H9 (cell line): ENCODE measurements at regions not wholly inside any gene's neighbourhood (a gene's known extent, or its start where the extent isn't known, plus 50 kb on each side); places are given as distances from the start of the nearest gene placed in this dataset.

ENCODE experiments used
- DNase-seq: peaks from one replicate; pipeline ENCODE4 v3.0.0-alpha.2; 2017
- H2AFZ ChIP-seq: one replicate; pipeline ENCODE4 v1.6.1; 2013; ENCODE audit warnings: mild to moderate bottlenecking, low read length, control low read depth, moderate library complexity
- H2AK5ac ChIP-seq: 2 replicates; pipeline ENCODE4 v1.6.1; 2013; ENCODE audit warnings: low read length, control low read depth, mixed read lengths; ENCODE audit not compliant: insufficient read length
- H2BK120ac ChIP-seq: one replicate; pipeline ENCODE4 v1.6.1; 2013; ENCODE audit warnings: low read depth, mild to moderate bottlenecking, low read length, control low read depth, inconsistent platforms; ENCODE audit not compliant: poor library complexity, severe bottlenecking
- H2BK12ac ChIP-seq: 2 replicates; pipeline ENCODE4 v1.6.1; 2013; ENCODE audit warnings: low read length, control low read depth, mixed read lengths, low read depth; ENCODE audit not compliant: insufficient read length
- H2BK15ac ChIP-seq: 2 replicates; pipeline ENCODE4 v1.6.1; 2013; ENCODE audit warnings: low read depth, low read length, control low read depth
- H2BK20ac ChIP-seq: one replicate; pipeline ENCODE4 v1.6.1; 2013; ENCODE audit warnings: low read depth, mild to moderate bottlenecking, low read length, control low read depth, inconsistent platforms; ENCODE audit not compliant: poor library complexity, severe bottlenecking
- H2BK5ac ChIP-seq: 2 replicates; pipeline ENCODE4 v1.6.1; 2013; ENCODE audit warnings: low read length, control low read depth, mixed read lengths; ENCODE audit not compliant: insufficient read length
- H3K14ac ChIP-seq: 2 replicates; pipeline ENCODE4 v1.6.1; 2013; ENCODE audit warnings: low read length, control low read depth; ENCODE audit not compliant: insufficient read depth
- H3K18ac ChIP-seq: 2 replicates; pipeline ENCODE4 v1.6.1; 2013; ENCODE audit warnings: low read depth, mild to moderate bottlenecking, mixed read lengths, low read length, control low read depth; ENCODE audit not compliant: insufficient read length
- H3K23ac ChIP-seq: 2 replicates; pipeline ENCODE4 v1.6.1; 2013; ENCODE audit warnings: low read length, control low read depth, mixed read lengths, low read depth; ENCODE audit not compliant: insufficient read length
- H3K23me2 ChIP-seq: 2 replicates; pipeline ENCODE4 v1.6.1; 2013; ENCODE audit warnings: low read depth, mild to moderate bottlenecking, mixed read lengths, low read length, control low read depth; ENCODE audit not compliant: insufficient read length, poor library complexity, severe bottlenecking
- H3K27ac ChIP-seq: 2 replicates; pipeline ENCODE4 v1.5.1; 2013; ENCODE audit warnings: low read length, control low read depth, mixed read lengths, low read depth; ENCODE audit not compliant: insufficient read length
- H3K27me3 ChIP-seq: 2 replicates; pipeline ENCODE4 v1.6.1; 2013; ENCODE audit warnings: low read length, control low read depth, inconsistent platforms; ENCODE audit not compliant: insufficient read depth
- H3K4ac ChIP-seq: 2 replicates; pipeline ENCODE4 v1.6.1; 2013; ENCODE audit warnings: low read depth, mild to moderate bottlenecking, control low read depth, inconsistent platforms, low read length, moderate library complexity
- H3K4me1 ChIP-seq: 2 replicates; pipeline ENCODE4 v1.6.1; 2013; ENCODE audit warnings: low read length, control low read depth, inconsistent platforms; ENCODE audit not compliant: insufficient read depth
- H3K4me2 ChIP-seq: 2 replicates; pipeline ENCODE4 v1.6.1; 2013; ENCODE audit warnings: low read length, control low read depth, mixed read lengths; ENCODE audit not compliant: insufficient read length, insufficient read depth
- H3K56ac ChIP-seq: 2 replicates; pipeline ENCODE4 v1.6.1; 2013; ENCODE audit warnings: low read depth, mild to moderate bottlenecking, mixed read lengths, low read length, control low read depth; ENCODE audit not compliant: insufficient read length
- H3K79me1 ChIP-seq: 2 replicates; pipeline ENCODE4 v1.6.1; 2013; ENCODE audit warnings: low read depth, mild to moderate bottlenecking, moderate library complexity, low read length, control low read depth, inconsistent platforms; ENCODE audit not compliant: insufficient read depth, poor library complexity, severe bottlenecking
- H3K79me2 ChIP-seq: 2 replicates; pipeline ENCODE4 v1.6.1; 2013; ENCODE audit warnings: low read length, control low read depth, inconsistent platforms; ENCODE audit not compliant: insufficient read depth
- H3K9ac ChIP-seq: 2 replicates; pipeline ENCODE4 v1.6.1; 2013; ENCODE audit warnings: low read length, control low read depth, mixed read lengths; ENCODE audit not compliant: insufficient read length; ENCODE audit errors: extremely low read depth
- H3K9me3 ChIP-seq: one replicate; pipeline ENCODE4 v1.6.1; 2013; ENCODE audit warnings: low read depth, low read length, inconsistent platforms; ENCODE audit not compliant: control insufficient read depth
- H3T11ph ChIP-seq: one replicate; pipeline ENCODE4 v1.6.1; 2013; ENCODE audit warnings: mild to moderate bottlenecking, low read length, control low read depth, inconsistent platforms
- H4K20me1 ChIP-seq: one replicate; pipeline ENCODE4 v1.6.1; 2013; ENCODE audit not compliant: control insufficient read depth, insufficient read length, insufficient read depth
- H4K5ac ChIP-seq: 2 replicates; pipeline ENCODE4 v1.6.1; 2013; ENCODE audit warnings: low read depth, mild to moderate bottlenecking, mixed read lengths, low read length, control low read depth; ENCODE audit not compliant: insufficient read length
- H4K8ac ChIP-seq: replicated peaks from 2 replicates; pipeline ENCODE4 v1.6.1; 2013; ENCODE audit warnings: low read length, control low read depth, mixed read lengths, low read depth; ENCODE audit not compliant: insufficient read length
- H4K91ac ChIP-seq: 2 replicates; pipeline ENCODE4 v1.6.1; 2013; ENCODE audit warnings: low read depth, mild to moderate bottlenecking, moderate library complexity, mixed read lengths, low read length, control low read depth; ENCODE audit not compliant: insufficient read length
- H3K27ac Mint-ChIP-seq, 3 experiments: 2 replicates in 2 of 3; 3 replicates in 1 of 3; pipeline ENCODE4 v1.8.0; 2020 to 2021; ENCODE audit warnings: mixed read lengths in 3 of 3, mild to moderate bottlenecking in 1 of 3, moderate library complexity in 1 of 3
- H3K27me3 Mint-ChIP-seq: 2 replicates; pipeline ENCODE4 v1.8.0; 2021; ENCODE audit warnings: low read depth, mild to moderate bottlenecking, moderate library complexity, mixed read lengths
- H3K36me3 Mint-ChIP-seq, 3 experiments: 2 replicates in 2 of 3; 3 replicates in 1 of 3; pipeline ENCODE4 v1.8.0; 2020 to 2021; ENCODE audit warnings: low read depth in 3 of 3, mixed read lengths in 3 of 3; ENCODE audit not compliant: insufficient read depth in 1 of 3
- H3K4me1 Mint-ChIP-seq, 2 experiments: 2 replicates each; pipeline ENCODE4 v1.8.0; 2020; ENCODE audit warnings: mixed read lengths in 2 of 2
- H3K4me3 Mint-ChIP-seq, 2 experiments: 2 replicates in 1 of 2; 3 replicates in 1 of 2; pipeline ENCODE4 v1.8.0; 2020 to 2021; ENCODE audit warnings: mild to moderate bottlenecking in 2 of 2, mixed read lengths in 2 of 2, moderate library complexity in 1 of 2
- H3K9me3 Mint-ChIP-seq, 2 experiments: 2 replicates in 1 of 2; 3 replicates in 1 of 2; pipeline ENCODE4 v1.8.0; 2020; ENCODE audit warnings: mild to moderate bottlenecking in 2 of 2, mixed read lengths in 2 of 2, moderate library complexity in 1 of 2
- WGBS: extraction: QIAGEN DNeasy Blood & Tissue Kit; methylation state at CpG from one replicate; pipeline ENCODE4 v1.1.7; 2013; ENCODE audit warnings: missing lambda C conversion rate, low lambda C conversion rate, mixed read lengths; ENCODE audit not compliant: insufficient read length; ENCODE audit errors: extremely low coverage; 5-methylcytosine and 5-hydroxymethylcytosine counted together
- TF ChIP-seq, protein P1 (sequence below): fragments of 200-600 bp; sonication (generic); conservative IDR thresholded peaks from 3 replicates; pipeline ENCODE4 v1.8.0; 2021; ENCODE audit warnings: antibody characterized with exemption, mild to moderate bottlenecking

DNA sequence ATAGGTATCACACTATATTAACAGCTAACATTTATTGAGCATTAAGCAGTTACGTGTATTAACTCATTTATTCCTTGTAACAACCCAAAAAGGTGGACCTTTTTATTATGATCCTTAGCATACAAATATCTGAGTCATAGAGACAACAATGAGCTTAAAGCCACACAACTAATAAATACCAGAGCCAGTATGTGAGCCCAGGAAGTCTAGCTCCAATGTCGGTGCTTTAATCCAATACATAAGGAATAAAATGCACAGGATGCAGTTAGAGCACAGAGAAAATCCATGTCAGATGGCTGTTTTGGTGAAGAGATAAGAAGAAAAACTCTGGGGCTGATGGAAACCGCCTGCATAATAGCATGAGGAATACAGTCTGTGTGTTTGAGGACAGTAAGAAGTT is 888.6 kb downstream of the TMTC2 start:
- H2BK5ac ChIP-seq = no peak overlapping the region

More for the DNA sequence above, 888.6 kb downstream of the TMTC2 start:
- Mint-ChIP-seq H3K4me1 (no peaks in the 10 kb centered on the region), H3K36me3 (peaks cover 1% of the 10 kb centered on the region in 3 experiments; a peak in 3 of 7 replicates), H3K9me3 (peaks cover 0 to under 1% of the 10 kb centered on the region in 2 experiments; a peak in 1 of 5 replicates), H3K27ac (no peak overlapping the region), H3K27me3 (no peaks in the 10 kb centered on the region), H3K4me3 (no peak overlapping the region)
- no peak overlapping the region for H3K9ac ChIP-seq
- H2BK20ac ChIP-seq = no peak overlapping the region
- no peak overlapping the region for H3K4me2 ChIP-seq
- no peak overlapping the region for H3K27ac ChIP-seq
- H3K14ac ChIP-seq = no peak overlapping the region
- TF ChIP-seq, protein P1, sequence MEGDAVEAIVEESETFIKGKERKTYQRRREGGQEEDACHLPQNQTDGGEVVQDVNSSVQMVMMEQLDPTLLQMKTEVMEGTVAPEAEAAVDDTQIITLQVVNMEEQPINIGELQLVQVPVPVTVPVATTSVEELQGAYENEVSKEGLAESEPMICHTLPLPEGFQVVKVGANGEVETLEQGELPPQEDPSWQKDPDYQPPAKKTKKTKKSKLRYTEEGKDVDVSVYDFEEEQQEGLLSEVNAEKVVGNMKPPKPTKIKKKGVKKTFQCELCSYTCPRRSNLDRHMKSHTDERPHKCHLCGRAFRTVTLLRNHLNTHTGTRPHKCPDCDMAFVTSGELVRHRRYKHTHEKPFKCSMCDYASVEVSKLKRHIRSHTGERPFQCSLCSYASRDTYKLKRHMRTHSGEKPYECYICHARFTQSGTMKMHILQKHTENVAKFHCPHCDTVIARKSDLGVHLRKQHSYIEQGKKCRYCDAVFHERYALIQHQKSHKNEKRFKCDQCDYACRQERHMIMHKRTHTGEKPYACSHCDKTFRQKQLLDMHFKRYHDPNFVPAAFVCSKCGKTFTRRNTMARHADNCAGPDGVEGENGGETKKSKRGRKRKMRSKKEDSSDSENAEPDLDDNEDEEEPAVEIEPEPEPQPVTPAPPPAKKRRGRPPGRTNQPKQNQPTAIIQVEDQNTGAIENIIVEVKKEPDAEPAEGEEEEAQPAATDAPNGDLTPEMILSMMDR = no peak
- H3K4me1 ChIP-seq = no peaks in the 10 kb centered on the region
- no peaks in the 10 kb centered on the region for H3K9me3 ChIP-seq
- H4K5ac ChIP-seq = no peak overlapping the region
- no peak overlapping the region for H2BK15ac ChIP-seq
- H3K56ac ChIP-seq = no peak overlapping the region
- no peak overlapping the region for H2AK5ac ChIP-seq
- no peaks in the 10 kb centered on the region for H4K20me1 ChIP-seq
- no peak overlapping the region for H3K23ac ChIP-seq
- H2BK12ac ChIP-seq = no peak overlapping the region
- H4K91ac ChIP-seq = no peak overlapping the region
- H3K18ac ChIP-seq = no peak overlapping the region
- no peak overlapping the region for H4K8ac ChIP-seq
- H2AFZ ChIP-seq = no peak overlapping the region
- no peak overlapping the region for H2BK120ac ChIP-seq
- H3K23me2 ChIP-seq = no peaks in the 10 kb centered on the region
- H3T11ph ChIP-seq = no peak overlapping the region
- H3K79me1 ChIP-seq = no peaks in the 10 kb centered on the region
- no peak for DNase-seq
- H3K79me2 ChIP-seq = no peaks in the 10 kb centered on the region
- H3K4ac ChIP-seq = no peak overlapping the region
- no peaks in the 10 kb centered on the region for H3K27me3 ChIP-seq
- no CpG with 5 or more reads among the region's 3 CpGs for WGBS
